BJ (cell line): ENCODE measurements at regions not wholly inside any gene's neighbourhood (a gene's known extent, or its start where the extent isn't known, plus 50 kb on each side); places are given as distances from the start of the nearest gene placed in this dataset.

Experiments used
- CTCF ChIA-PET: fragments of 350-600 bp; formaldehyde crosslinking; extraction: SDS; loops from one replicate; lab custom pipeline; 2021; ENCODE audit warnings: antibody characterized with exemption, inconsistent platforms; lab: Yijun Ruan, JAX
- POLR2A ChIA-PET: fragments of 300-600 bp; sonication (Branson Sonifier 250); formaldehyde crosslinking; extraction: SDS; loops from one replicate; lab custom pipeline; 2021; ENCODE audit warnings: antibody characterized with exemption; lab: Charles Lee
- DNase-seq: peaks from one replicate; pipeline ENCODE4 v3.0.0-alpha.2; 2011; ENCODE audit warnings: low read depth
- H3K27me3 ChIP-seq: 2 replicates; pipeline ENCODE4 v1.6.0; 2011; ENCODE audit warnings: low read length; ENCODE audit not compliant: control insufficient read depth, insufficient read depth
- H3K36me3 ChIP-seq: 2 replicates; pipeline ENCODE4 v1.5.1; 2011; ENCODE audit warnings: low read length; ENCODE audit not compliant: control insufficient read depth, insufficient read depth
- H3K4me3 ChIP-seq: 2 replicates; pipeline ENCODE4 v1.5.1; 2011; ENCODE audit warnings: low read depth, mild to moderate bottlenecking, control low read depth, low read length
- CTCF ChIP-seq: IDR thresholded peaks from 2 replicates; pipeline ENCODE4 v1.5.1; 2011; ENCODE audit warnings: low read depth, mild to moderate bottlenecking, control low read depth, inconsistent platforms, low read length, moderate library complexity; ENCODE audit not compliant: insufficient read depth

DNA sequence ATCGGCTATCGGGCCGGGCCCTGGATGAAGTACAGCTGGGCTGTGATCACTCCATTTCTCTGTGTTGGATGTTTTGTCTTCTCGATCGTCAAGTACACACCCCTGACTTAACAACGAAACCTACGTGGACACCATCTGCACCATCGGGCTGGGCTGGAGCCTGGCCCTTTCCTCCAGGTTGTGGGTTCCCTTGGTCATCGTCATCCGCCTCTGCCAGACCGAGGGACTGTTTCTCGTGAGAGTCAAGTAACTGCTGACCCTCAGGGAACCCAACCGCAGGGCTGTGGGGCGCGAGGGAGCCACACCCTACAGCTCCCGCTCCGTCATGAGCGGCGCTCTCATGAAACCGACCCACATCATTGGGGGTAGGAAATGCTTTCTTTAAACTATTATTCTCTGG, 842.4 kb upstream of the TMPRSS15 start:
- Histone ChIP-seq H3K36me3 (no peaks in the 10 kb centered on the region), H3K27me3 (no peaks in the 10 kb centered on the region), H3K4me3 (no peak overlapping the region)
- no peak for TF ChIP-seq CTCF
- DNase-seq: no peak
- CTCF ChIA-PET: no interaction called here
- POLR2A ChIA-PET: no interaction called here

DNA sequence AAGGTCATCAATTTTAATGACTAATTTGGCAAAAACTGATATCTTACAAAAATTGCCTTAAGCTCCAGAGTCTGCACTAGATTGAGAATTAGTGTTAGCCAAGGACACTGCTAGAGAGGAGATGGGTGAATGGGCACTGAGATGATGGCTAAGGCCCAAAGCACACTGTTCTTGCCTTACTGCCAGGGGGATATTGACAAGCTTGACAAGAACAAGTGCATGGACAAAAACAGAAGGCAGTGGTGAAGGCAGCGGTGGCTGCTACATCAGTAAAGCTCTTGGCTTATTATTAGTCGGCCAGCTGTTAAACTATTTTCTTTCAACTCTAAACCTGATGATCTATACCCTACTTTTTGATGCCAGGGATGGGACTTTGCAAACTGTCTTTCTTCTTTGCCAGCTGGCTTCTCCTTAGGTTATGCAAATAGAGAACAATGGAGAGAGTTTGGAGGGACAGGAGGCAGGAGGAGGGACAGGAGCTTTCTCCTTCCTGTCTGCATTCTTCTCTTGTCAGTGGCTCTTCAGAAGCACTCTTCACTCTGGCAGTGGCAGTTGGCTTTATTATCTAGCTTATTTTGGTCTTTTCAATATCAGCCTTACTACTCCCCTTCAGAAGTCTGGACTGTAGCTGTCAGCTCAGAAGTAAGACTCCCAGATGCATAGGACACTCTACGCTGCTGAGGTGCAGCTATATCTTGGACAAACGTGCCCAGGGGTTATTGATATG, 853.5 kb upstream of the TMPRSS15 start:
- no peak for TF ChIP-seq CTCF
- ChIA-PET CTCF (no interaction called here), POLR2A (no interaction called here)

GRCh38 chr21:19261731-19262376, 858.3 kb upstream of the TMPRSS15 start:
- CTCF ChIA-PET: no interaction called here
- POLR2A ChIA-PET: no interaction called here
- Histone ChIP-seq H3K27me3 (no peaks in the 10 kb centered on the region), H3K4me3 (no peak overlapping the region), H3K36me3 (no peaks in the 10 kb centered on the region)
- DNase-seq: no peak
- TF ChIP-seq CTCF: no peak

More for the DNA sequence above, 853.5 kb upstream of the TMPRSS15 start:
- H3K36me3 ChIP-seq: no peaks in the 10 kb centered on the region
- DNase-seq: no peak
- no peaks in the 10 kb centered on the region for H3K27me3 ChIP-seq
- no peak overlapping the region for H3K4me3 ChIP-seq

DNA sequence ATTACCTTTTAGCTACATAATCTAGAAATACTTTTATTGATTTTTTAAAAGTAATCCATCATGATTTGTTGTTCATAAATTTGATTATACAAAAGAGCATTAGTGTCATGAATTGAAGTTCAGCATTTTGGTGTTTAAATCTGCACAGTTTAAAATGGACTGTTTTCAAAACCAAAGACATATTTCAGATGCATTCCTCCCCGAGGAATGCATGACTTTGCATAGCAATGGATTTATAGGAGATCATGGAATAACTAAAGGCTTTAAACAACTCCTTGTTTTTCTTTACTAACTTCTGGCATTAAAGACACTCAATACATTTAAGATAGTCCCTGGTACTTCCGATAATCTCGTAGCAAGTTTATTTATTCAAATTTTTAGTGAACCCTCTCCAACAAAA, 863.1 kb upstream of the TMPRSS15 start:
- H3K36me3 ChIP-seq: no peaks in the 10 kb centered on the region
- no peak overlapping the region for H3K4me3 ChIP-seq
- H3K27me3 ChIP-seq: no peaks in the 10 kb centered on the region
- TF ChIP-seq CTCF: no peak
- ChIA-PET CTCF (no interaction called here), POLR2A (no interaction called here)
- no peak for DNase-seq

DNA sequence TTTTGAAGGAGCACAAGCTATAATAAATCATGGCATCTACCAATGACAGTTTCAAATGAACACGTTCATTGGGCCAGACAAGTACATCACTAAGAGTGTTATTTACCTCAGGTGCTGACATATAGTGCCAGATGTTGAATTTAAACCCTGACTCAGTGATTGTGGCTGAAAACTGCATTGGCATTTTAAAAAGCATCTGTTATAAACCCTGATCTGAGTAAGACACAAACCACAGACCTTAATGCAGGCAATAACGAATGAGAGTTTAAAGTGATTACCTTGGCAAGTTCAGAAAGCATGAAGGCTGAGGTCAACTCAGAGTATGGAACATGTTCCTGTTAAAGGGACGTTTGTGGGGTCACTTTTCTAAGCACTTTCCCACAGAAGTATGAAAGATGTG, 865.1 kb upstream of the TMPRSS15 start:
- POLR2A ChIA-PET: no interaction called here
- Histone ChIP-seq H3K36me3 (no peaks in the 10 kb centered on the region), H3K27me3 (no peaks in the 10 kb centered on the region), H3K4me3 (no peak overlapping the region)
- DNase-seq: no peak
- TF ChIP-seq CTCF: no peak
- CTCF ChIA-PET: no interaction called here
